HG02970 (cell line): ENCODE measurements at regions not wholly inside any gene's neighbourhood (a gene's known extent, or its start where the extent isn't known, plus 50 kb on each side); places are given as distances from the start of the nearest gene placed in this dataset.

Source experiments
- ATAC-seq: cut with Tn5 transposase; IDR thresholded peaks from one replicate; pipeline ENCODE4 v1.9.1; 2021; ENCODE audit warnings: mild to moderate bottlenecking, moderate library complexity, moderate number of reproducible peaks; ENCODE audit not compliant: unreplicated experiment, low FRiP score

GRCh38 chr4:60223208-60223923, 976.8 kb upstream of the ADGRL3 start:
- ATAC-seq: no peak

GRCh38 chr4:60241866-60242265, 958.3 kb upstream of the ADGRL3 start:
- no peak for ATAC-seq

- no peak for ATAC-seq
Observed at GRCh38 chr4:60249784-60250183, 950.3 kb upstream of the ADGRL3 start.

GRCh38 chr4:60250657-60251056, 949.5 kb upstream of the ADGRL3 start:
- ATAC-seq: no peak

- no peak for ATAC-seq
Observed at GRCh38 chr4:60259781-60260180, 940.3 kb upstream of the ADGRL3 start.

GRCh38 chr4:60266505-60266904, 933.6 kb upstream of the ADGRL3 start:
- no peak for ATAC-seq

GRCh38 chr4:60296386-60296785, 903.7 kb upstream of the ADGRL3 start:
- ATAC-seq: no peak

- ATAC-seq: no peak
Observed at GRCh38 chr4:60313611-60314178, 886.4 kb upstream of the ADGRL3 start.

GRCh38 chr4:60314416-60314815, 885.7 kb upstream of the ADGRL3 start:
- no peak for ATAC-seq

GRCh38 chr4:60315586-60315985, 884.5 kb upstream of the ADGRL3 start:
- no peak for ATAC-seq

GRCh38 chr4:60326735-60327134, 873.4 kb upstream of the ADGRL3 start:
- no peak for ATAC-seq

- ATAC-seq: no peak
Observed at GRCh38 chr4:60327651-60328050, 872.5 kb upstream of the ADGRL3 start.

GRCh38 chr4:60344908-60345307, 855.2 kb upstream of the ADGRL3 start:
- no peak for ATAC-seq

- ATAC-seq: no peak
Observed at GRCh38 chr4:60345392-60345791, 854.7 kb upstream of the ADGRL3 start.

- no peak for ATAC-seq
Observed at GRCh38 chr4:60359746-60360367, 840.3 kb upstream of the ADGRL3 start.

- no peak for ATAC-seq
Observed at GRCh38 chr4:60365176-60365575, 835.0 kb upstream of the ADGRL3 start.

GRCh38 chr4:60366661-60367060, 833.5 kb upstream of the ADGRL3 start:
- ATAC-seq: no peak

GRCh38 chr4:60368986-60369385, 831.1 kb upstream of the ADGRL3 start:
- no peak for ATAC-seq

- no peak for ATAC-seq
Observed at GRCh38 chr4:60378010-60378409, 822.1 kb upstream of the ADGRL3 start.

- ATAC-seq: no peak
Observed at GRCh38 chr4:60384516-60384915, 815.6 kb upstream of the ADGRL3 start.

GRCh38 chr4:60389633-60390032, 810.5 kb upstream of the ADGRL3 start:
- ATAC-seq: no peak
